ENCODE measurements at regions not wholly inside any gene's neighbourhood (a gene's known extent, or its start where the extent isn't known, plus 50 kb on each side); places are given as distances from the start of the nearest gene placed in this dataset.

DNA sequence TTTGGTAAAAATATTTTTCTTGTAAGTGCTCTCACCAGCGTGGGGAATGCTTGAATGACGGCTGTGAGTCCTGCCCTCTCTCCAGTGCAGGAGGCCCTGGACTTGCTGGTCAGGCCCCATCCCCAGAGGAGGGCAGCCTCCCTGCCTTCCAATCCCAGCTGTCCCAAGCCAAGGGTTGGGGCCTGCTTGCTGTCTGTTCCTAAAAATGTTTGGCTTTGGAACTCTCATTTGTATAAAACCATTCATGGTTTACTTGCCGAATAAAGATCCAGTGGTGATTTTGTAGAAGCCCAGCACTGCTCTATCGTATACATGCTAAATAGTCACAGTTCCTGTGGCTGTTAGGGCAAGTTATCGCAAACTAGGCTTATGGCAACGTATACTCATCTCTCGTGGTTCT, 121.7 kb downstream of the GLRX3 start:
- TF ChIP-seq, protein P1, sequence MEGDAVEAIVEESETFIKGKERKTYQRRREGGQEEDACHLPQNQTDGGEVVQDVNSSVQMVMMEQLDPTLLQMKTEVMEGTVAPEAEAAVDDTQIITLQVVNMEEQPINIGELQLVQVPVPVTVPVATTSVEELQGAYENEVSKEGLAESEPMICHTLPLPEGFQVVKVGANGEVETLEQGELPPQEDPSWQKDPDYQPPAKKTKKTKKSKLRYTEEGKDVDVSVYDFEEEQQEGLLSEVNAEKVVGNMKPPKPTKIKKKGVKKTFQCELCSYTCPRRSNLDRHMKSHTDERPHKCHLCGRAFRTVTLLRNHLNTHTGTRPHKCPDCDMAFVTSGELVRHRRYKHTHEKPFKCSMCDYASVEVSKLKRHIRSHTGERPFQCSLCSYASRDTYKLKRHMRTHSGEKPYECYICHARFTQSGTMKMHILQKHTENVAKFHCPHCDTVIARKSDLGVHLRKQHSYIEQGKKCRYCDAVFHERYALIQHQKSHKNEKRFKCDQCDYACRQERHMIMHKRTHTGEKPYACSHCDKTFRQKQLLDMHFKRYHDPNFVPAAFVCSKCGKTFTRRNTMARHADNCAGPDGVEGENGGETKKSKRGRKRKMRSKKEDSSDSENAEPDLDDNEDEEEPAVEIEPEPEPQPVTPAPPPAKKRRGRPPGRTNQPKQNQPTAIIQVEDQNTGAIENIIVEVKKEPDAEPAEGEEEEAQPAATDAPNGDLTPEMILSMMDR (IDR thresholded peaks at IDR 0.05): no peak
- TF ChIP-seq, protein P2, sequence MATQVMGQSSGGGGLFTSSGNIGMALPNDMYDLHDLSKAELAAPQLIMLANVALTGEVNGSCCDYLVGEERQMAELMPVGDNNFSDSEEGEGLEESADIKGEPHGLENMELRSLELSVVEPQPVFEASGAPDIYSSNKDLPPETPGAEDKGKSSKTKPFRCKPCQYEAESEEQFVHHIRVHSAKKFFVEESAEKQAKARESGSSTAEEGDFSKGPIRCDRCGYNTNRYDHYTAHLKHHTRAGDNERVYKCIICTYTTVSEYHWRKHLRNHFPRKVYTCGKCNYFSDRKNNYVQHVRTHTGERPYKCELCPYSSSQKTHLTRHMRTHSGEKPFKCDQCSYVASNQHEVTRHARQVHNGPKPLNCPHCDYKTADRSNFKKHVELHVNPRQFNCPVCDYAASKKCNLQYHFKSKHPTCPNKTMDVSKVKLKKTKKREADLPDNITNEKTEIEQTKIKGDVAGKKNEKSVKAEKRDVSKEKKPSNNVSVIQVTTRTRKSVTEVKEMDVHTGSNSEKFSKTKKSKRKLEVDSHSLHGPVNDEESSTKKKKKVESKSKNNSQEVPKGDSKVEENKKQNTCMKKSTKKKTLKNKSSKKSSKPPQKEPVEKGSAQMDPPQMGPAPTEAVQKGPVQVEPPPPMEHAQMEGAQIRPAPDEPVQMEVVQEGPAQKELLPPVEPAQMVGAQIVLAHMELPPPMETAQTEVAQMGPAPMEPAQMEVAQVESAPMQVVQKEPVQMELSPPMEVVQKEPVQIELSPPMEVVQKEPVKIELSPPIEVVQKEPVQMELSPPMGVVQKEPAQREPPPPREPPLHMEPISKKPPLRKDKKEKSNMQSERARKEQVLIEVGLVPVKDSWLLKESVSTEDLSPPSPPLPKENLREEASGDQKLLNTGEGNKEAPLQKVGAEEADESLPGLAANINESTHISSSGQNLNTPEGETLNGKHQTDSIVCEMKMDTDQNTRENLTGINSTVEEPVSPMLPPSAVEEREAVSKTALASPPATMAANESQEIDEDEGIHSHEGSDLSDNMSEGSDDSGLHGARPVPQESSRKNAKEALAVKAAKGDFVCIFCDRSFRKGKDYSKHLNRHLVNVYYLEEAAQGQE (IDR thresholded peaks at IDR 0.05; ENCODE audit: insufficient read depth in 1 of 2, low read depth in 2 of 2, low read length in 1 of 2): no peak
- TF ChIP-seq SIN3A (IDR thresholded peaks at IDR 0.05; ENCODE audit: borderline replicate concordance, insufficient read depth, low read depth, low read length) (no peak), POLR2AphosphoS5 (IDR thresholded peaks at IDR 0.05; ENCODE audit: low read depth, low read length) (no peak), TCF7L2 (IDR thresholded peaks at IDR 0.05; ENCODE audit: low read depth, low read length) (no peak)
